ENCODE measurements at regions not wholly inside any gene's neighbourhood (a gene's known extent, or its start where the extent isn't known, plus 50 kb on each side); places are given as distances from the start of the nearest gene placed in this dataset.

GRCh38 chr14:22380571-22381407, 208.2 kb downstream of the DAD1 start:
- Mint-ChIP-seq H3K4me1 (ENCODE audit: low read depth, unreplicated experiment) (peaks cover 34% of the 10 kb centered on the region), H3K9me3 (ENCODE audit: low read depth, unreplicated experiment) (no peaks in the 10 kb centered on the region), H3K4me3 (ENCODE audit: low read depth, unreplicated experiment) (peak overlapping the region; percentile 36), H3K27me3 (ENCODE audit: unreplicated experiment) (no peaks in the 10 kb centered on the region), H3K27ac (ENCODE audit: unreplicated experiment) (no peak overlapping the region), H3K36me3 (ENCODE audit: insufficient read depth, unreplicated experiment) (no peaks in the 10 kb centered on the region)
- TF ChIP-seq CTCF (IDR thresholded peaks at IDR 0.05; ENCODE audit: unreplicated experiment) = no peak
- intact Hi-C loops (cut with micrococcal nuclease; ENCODE audit: unreplicated experiment) = no loop called here
- DNase-seq = no peak
- no TSS peak for BruUV-seq (replicated peaks)
- CTCF ChIA-PET = interaction anchor here (0.7 to 2.5 kb wide), 4 partner anchors 9 to 272 kb away, joined by 3 to 14 read pairs (median 3); no protein-coding TSS in a partner anchor

- H3K9me3 Mint-ChIP-seq (ENCODE audit: low read depth, unreplicated experiment) = no peaks in the 10 kb centered on the region
- DNase-seq = no peak
- CTCF ChIA-PET = interaction anchor here (1.6 to 2.5 kb wide), 2 partner anchors 8 to 60 kb away, joined by 3 to 14 read pairs; no protein-coding TSS in a partner anchor
- no peak overlapping the region for H3K4me3 Mint-ChIP-seq (ENCODE audit: low read depth, unreplicated experiment)
- H3K27me3 Mint-ChIP-seq (ENCODE audit: unreplicated experiment) = no peaks in the 10 kb centered on the region
- H3K36me3 Mint-ChIP-seq (ENCODE audit: insufficient read depth, unreplicated experiment) = no peaks in the 10 kb centered on the region
- H3K4me1 Mint-ChIP-seq (ENCODE audit: low read depth, unreplicated experiment) = peaks cover 34% of the 10 kb centered on the region
- H3K27ac Mint-ChIP-seq (ENCODE audit: unreplicated experiment) = no peak overlapping the region
- BruUV-seq (replicated peaks) = no TSS peak
- intact Hi-C loops (cut with micrococcal nuclease; ENCODE audit: unreplicated experiment) = no loop called here
- no peak for TF ChIP-seq CTCF (IDR thresholded peaks at IDR 0.05; ENCODE audit: unreplicated experiment)
Observed at GRCh38 chr14:22379727-22380126, 209.3 kb downstream of the DAD1 start.

GRCh38 chr14:22378181-22378580, 210.8 kb downstream of the DAD1 start:
- Mint-ChIP-seq H3K9me3 (ENCODE audit: low read depth, unreplicated experiment) (no peaks in the 10 kb centered on the region), H3K27ac (ENCODE audit: unreplicated experiment) (no peak overlapping the region), H3K4me3 (ENCODE audit: low read depth, unreplicated experiment) (no peak overlapping the region), H3K27me3 (ENCODE audit: unreplicated experiment) (no peaks in the 10 kb centered on the region), H3K36me3 (ENCODE audit: insufficient read depth, unreplicated experiment) (no peaks in the 10 kb centered on the region), H3K4me1 (ENCODE audit: low read depth, unreplicated experiment) (peaks cover 27% of the 10 kb centered on the region)
- CTCF ChIA-PET = no interaction called here
- intact Hi-C loops (cut with micrococcal nuclease; ENCODE audit: unreplicated experiment) = no loop called here
- no peak for TF ChIP-seq CTCF (IDR thresholded peaks at IDR 0.05; ENCODE audit: unreplicated experiment)
- no peak for DNase-seq
- no TSS peak for BruUV-seq (replicated peaks)

- H3K4me3 Mint-ChIP-seq (ENCODE audit: low read depth, unreplicated experiment) = no peak overlapping the region
- no peaks in the 10 kb centered on the region for H3K4me1 Mint-ChIP-seq (ENCODE audit: low read depth, unreplicated experiment)
- intact Hi-C loops (cut with micrococcal nuclease; ENCODE audit: unreplicated experiment) = loop anchor here (1.0 to 2.0 kb wide), 2 partner anchors 55 to 149 kb away; no protein-coding TSS in a partner anchor
- CTCF ChIA-PET = interaction anchor here (0.7 to 3.1 kb wide), 10 partner anchors 12 to 253 kb away, joined by 3 to 73 read pairs (median 4); no protein-coding TSS in a partner anchor
- no peaks in the 10 kb centered on the region for H3K36me3 Mint-ChIP-seq (ENCODE audit: insufficient read depth, unreplicated experiment)
- BruUV-seq (replicated peaks) = no TSS peak
- H3K27me3 Mint-ChIP-seq (ENCODE audit: unreplicated experiment) = no peaks in the 10 kb centered on the region
- no peak overlapping the region for H3K27ac Mint-ChIP-seq (ENCODE audit: unreplicated experiment)
- peak; percentile 50 for DNase-seq
- TF ChIP-seq CTCF (IDR thresholded peaks at IDR 0.05; ENCODE audit: unreplicated experiment) = no peak
- no peaks in the 10 kb centered on the region for H3K9me3 Mint-ChIP-seq (ENCODE audit: low read depth, unreplicated experiment)
Observed at GRCh38 chr14:22375321-22375930, 213.6 kb downstream of the DAD1 start.

All from Calu3 (cell line).